IMR-90 (cell line): ENCODE measurements at regions not wholly inside any gene's neighbourhood (a gene's known extent, or its start where the extent isn't known, plus 50 kb on each side); places are given as distances from the start of the nearest gene placed in this dataset.

Experiments
- ATAC-seq: fragments of 200-7000 bp; cut with Tn5 transposase; 2 replicates; pipeline ENCODE4 v1.9.1; 2020; ENCODE audit warnings: low read depth, mild to moderate bottlenecking, moderate library complexity
- BruUV-seq: library from RNA; stranded (reverse); fragments of 400-500 nt; replicated peaks from 2 replicates; lab custom pipeline; 2021; lab: Mats Ljungman, UMichigan
- CTCF ChIA-PET: fragments of 300-600 bp; formaldehyde crosslinking; extraction: SDS; loops from one replicate; lab custom pipeline; 2021; ENCODE audit warnings: antibody characterized with exemption; lab: Yijun Ruan, JAX
- POLR2A ChIA-PET: fragments of 300-600 bp; sonication (Branson Sonifier 250); formaldehyde crosslinking; loops from one replicate; lab custom pipeline; 2022; ENCODE audit warnings: antibody characterized with exemption; ENCODE audit not compliant: unreplicated experiment; lab: Charles Lee
- DNase-seq: peaks from one replicate; pipeline ENCODE4 v3.0.0; 2013
- H2AFZ ChIP-seq: replicated peaks from 2 replicates; pipeline ENCODE3; 2013; ENCODE audit warnings: low read length, mild to moderate bottlenecking; ENCODE audit not compliant: poor library complexity
- H2AK5ac ChIP-seq: 2 replicates; pipeline ENCODE4 v1.6.1; 2013; ENCODE audit warnings: low read depth, low read length, inconsistent platforms
- H2AK9ac ChIP-seq: replicated peaks from 2 replicates; pipeline ENCODE3; 2013; ENCODE audit warnings: mild to moderate bottlenecking, low read depth, low read length, moderate library complexity; ENCODE audit not compliant: poor library complexity
- H2BK120ac ChIP-seq: 2 replicates; pipeline ENCODE4 v1.6.1; 2013; ENCODE audit warnings: low read depth, low read length, inconsistent platforms
- H2BK15ac ChIP-seq: 3 replicates; pipeline ENCODE4 v1.6.1; 2013; ENCODE audit warnings: low read depth, low read length, inconsistent platforms
- H2BK20ac ChIP-seq: 2 replicates; pipeline ENCODE4 v1.6.1; 2013; ENCODE audit warnings: low read depth, mild to moderate bottlenecking, inconsistent platforms, low read length, moderate library complexity
- H2BK5ac ChIP-seq: 2 replicates; pipeline ENCODE4 v1.6.1; 2013; ENCODE audit warnings: mild to moderate bottlenecking, low read depth, low read length, inconsistent platforms; ENCODE audit not compliant: poor library complexity, severe bottlenecking
- H3K14ac ChIP-seq: replicated peaks from 2 replicates; pipeline ENCODE4 v1.6.1; 2013; ENCODE audit warnings: low read depth, low read length, inconsistent platforms
- H3K18ac ChIP-seq: 2 replicates; pipeline ENCODE4 v1.6.1; 2013; ENCODE audit warnings: low read depth, low read length, control low read depth
- H3K23ac ChIP-seq: 2 replicates; pipeline ENCODE4 v1.6.1; 2013; ENCODE audit warnings: low read depth, low read length, inconsistent platforms
- H3K27ac ChIP-seq: 2 replicates; pipeline ENCODE4 v1.5.1; 2013; ENCODE audit warnings: mild to moderate bottlenecking, control low read depth, low read length; ENCODE audit not compliant: insufficient read depth
- H3K27me3 ChIP-seq: 2 replicates; pipeline ENCODE4 v1.6.1; 2013; ENCODE audit warnings: low read length; ENCODE audit not compliant: control insufficient read depth, insufficient read depth
- H3K36me3 ChIP-seq: 2 replicates; pipeline ENCODE4 v1.6.1; 2013; ENCODE audit warnings: low read length, mixed read lengths; ENCODE audit not compliant: control insufficient read depth, insufficient read depth
- H3K4ac ChIP-seq: 2 replicates; pipeline ENCODE4 v1.6.1; 2013; ENCODE audit warnings: low read depth, low read length, inconsistent platforms
- H3K4me1 ChIP-seq: 2 replicates; pipeline ENCODE4 v1.6.1; 2013; ENCODE audit warnings: low read length, mixed read lengths; ENCODE audit not compliant: control insufficient read depth, insufficient read depth
- H3K4me2 ChIP-seq: 2 replicates; pipeline ENCODE4 v1.6.1; 2013; ENCODE audit warnings: low read depth, mild to moderate bottlenecking, control low read depth, low read length, moderate library complexity
- H3K4me3 ChIP-seq: 2 replicates; pipeline ENCODE4 v1.5.1; 2013; ENCODE audit warnings: low read depth, mild to moderate bottlenecking, control low read depth, low read length, moderate library complexity; ENCODE audit not compliant: insufficient read depth
- H3K56ac ChIP-seq: 2 replicates; pipeline ENCODE4 v1.6.1; 2013; ENCODE audit warnings: low read length, inconsistent platforms; ENCODE audit not compliant: insufficient read depth; ENCODE audit errors: extremely low read depth
- H3K79me1 ChIP-seq, 2 experiments: 2 replicates each; pipeline ENCODE4 v1.6.1; 2013; ENCODE audit warnings: low read length in 2 of 2, inconsistent platforms in 1 of 2, low read depth in 1 of 2
- H3K9ac ChIP-seq: 2 replicates; pipeline ENCODE4 v1.6.1; 2013; ENCODE audit warnings: low read depth, low read length, control low read depth
- H3K9me1 ChIP-seq: 2 replicates; pipeline ENCODE4 v1.6.1; 2013; ENCODE audit warnings: low read length, inconsistent platforms; ENCODE audit not compliant: insufficient read depth
- H3K9me3 ChIP-seq: 2 replicates; pipeline ENCODE4 v1.6.1; 2013; ENCODE audit warnings: low read length; ENCODE audit not compliant: control insufficient read depth, insufficient read depth
- H4K20me1 ChIP-seq: 2 replicates; pipeline ENCODE4 v1.6.1; 2013; ENCODE audit warnings: low read length, inconsistent platforms; ENCODE audit not compliant: insufficient read depth
- H4K5ac ChIP-seq: 2 replicates; pipeline ENCODE4 v1.6.1; 2013; ENCODE audit warnings: mild to moderate bottlenecking, low read depth, low read length, control low read depth
- H4K8ac ChIP-seq, 2 experiments: 2 replicates each; pipeline ENCODE4 v1.6.1; 2013; ENCODE audit warnings: low read depth in 2 of 2, low read length in 2 of 2, control low read depth in 1 of 2, inconsistent platforms in 1 of 2
- H4K91ac ChIP-seq: 2 replicates; pipeline ENCODE4 v1.6.1; 2013; ENCODE audit warnings: low read depth, low read length, inconsistent platforms; ENCODE audit not compliant: insufficient read depth
- BHLHE40 ChIP-seq: fragments of 150-350 bp; IDR thresholded peaks from 2 replicates; pipeline ENCODE4 v1.6.1; 2016; ENCODE audit warnings: mild to moderate bottlenecking, low read depth, low read length
- CEBPB ChIP-seq: IDR thresholded peaks from 2 replicates; pipeline ENCODE4 v1.6.1; 2012; ENCODE audit warnings: low read depth, low read length, improper control_type of control experiment
- CHD1 ChIP-seq: IDR thresholded peaks from 2 replicates; pipeline ENCODE4 v1.6.1; 2012; ENCODE audit warnings: low read depth, low read length, improper control_type of control experiment
- CTCF ChIP-seq: conservative IDR thresholded peaks from 2 replicates; pipeline ENCODE4 v1.5.1; 2012; ENCODE audit warnings: mild to moderate bottlenecking, low read depth, low read length, improper control_type of control experiment
- ELK1 ChIP-seq: fragments of 150-350 bp; IDR thresholded peaks from 2 replicates; pipeline ENCODE4 v1.6.1; 2016; ENCODE audit warnings: low read depth, mild to moderate bottlenecking, low read length, moderate library complexity, borderline replicate concordance
- FOS ChIP-seq: fragments of 150-350 bp; IDR thresholded peaks from 2 replicates; pipeline ENCODE4 v1.6.1; 2016; ENCODE audit warnings: low read depth, low read length
- MAFK ChIP-seq: IDR thresholded peaks from 2 replicates; pipeline ENCODE4 v1.6.1; 2012; ENCODE audit warnings: low read depth, low read length, improper control_type of control experiment
- MAZ ChIP-seq: IDR thresholded peaks from 2 replicates; pipeline ENCODE4 v1.6.1; 2012; ENCODE audit warnings: low read depth, mild to moderate bottlenecking, low read length, improper control_type of control experiment, moderate library complexity, borderline replicate concordance
- MXI1 ChIP-seq: IDR thresholded peaks from 2 replicates; pipeline ENCODE4 v1.6.1; 2012; ENCODE audit warnings: low read depth, mild to moderate bottlenecking, low read length, moderate library complexity, borderline replicate concordance
- NFE2L2 ChIP-seq: fragments of 150-350 bp; IDR thresholded peaks from 2 replicates; pipeline ENCODE4 v1.6.1; 2016; ENCODE audit warnings: low read depth, mild to moderate bottlenecking, low read length
- POLR2A ChIP-seq: IDR thresholded peaks from 2 replicates; pipeline ENCODE4 v1.6.1; 2012; ENCODE audit warnings: mild to moderate bottlenecking, low read depth, low read length
- RAD21 ChIP-seq: IDR thresholded peaks from 2 replicates; pipeline ENCODE4 v1.6.1; 2012; ENCODE audit warnings: low read length, improper control_type of control experiment
- RCOR1 ChIP-seq: IDR thresholded peaks from 2 replicates; pipeline ENCODE4 v1.6.1; 2012; ENCODE audit warnings: mild to moderate bottlenecking, low read length, improper control_type of control experiment; ENCODE audit not compliant: insufficient replicate concordance
- RFX5 ChIP-seq: IDR thresholded peaks from 2 replicates; pipeline ENCODE4 v1.8.0; 2012; ENCODE audit warnings: low read depth, mild to moderate bottlenecking, low read length, moderate library complexity
- SMC3 ChIP-seq: fragments of 150-350 bp; IDR thresholded peaks from 2 replicates; pipeline ENCODE4 v1.6.1; 2016; ENCODE audit warnings: low read depth, mild to moderate bottlenecking, antibody characterized with exemption, low read length, moderate library complexity
- USF2 ChIP-seq: fragments of 150-350 bp; IDR thresholded peaks from 2 replicates; pipeline ENCODE4 v1.6.1; 2017; ENCODE audit warnings: mild to moderate bottlenecking, antibody characterized with exemption, low read length, low read depth
- WGBS, 2 experiments: methylation state at CpG; one replicate each; pipeline versions ENCODE4 v1.1.5 to v1.1.7; 2013; ENCODE audit warnings: missing lambda C conversion rate in 2 of 2; ENCODE audit not compliant: insufficient read length in 1 of 2; ENCODE audit errors: extremely low coverage in 2 of 2; 5-methylcytosine and 5-hydroxymethylcytosine counted together
- dilution Hi-C: fragments of 300-500 bp; cut with HindIII; formaldehyde crosslinking; loops from one replicate; pipeline ENCODE4 v1.14.3; 2018; ENCODE audit warnings: low sequenced_read_pairs; ENCODE audit not compliant: unreplicated experiment
- in situ Hi-C: fragments of 300-500 bp; cut with MboI; formaldehyde crosslinking; loops from 3 replicates; pipeline ENCODE4 v1.14.3; 2019; ENCODE audit warnings: low sequenced_read_pairs, inconsistent platforms, mixed read lengths
- intact Hi-C: fragments of 100-400 bp; cut with micrococcal nuclease; formaldehyde crosslinking; loops from 2 replicates; pipeline ENCODE4 v1.10.0; 2022

- ChIA-PET POLR2A (no interaction called here), CTCF (no interaction called here)
- no peak overlapping the region for H3K27ac ChIP-seq
- no peak overlapping the region for H4K91ac ChIP-seq
- no peak overlapping the region for H2AFZ ChIP-seq
- no peak overlapping the region for H4K5ac ChIP-seq
- WGBS, 2 experiments, result no CpG with 5 or more reads among the region's 3 CpGs
- H3K23ac ChIP-seq, result no peak overlapping the region
- no peak overlapping the region for H2BK20ac ChIP-seq
- H3K4me1 ChIP-seq, result peaks cover 4% of the 10 kb centered on the region
- no peak overlapping the region for H3K14ac ChIP-seq
- H3K9me3 ChIP-seq, result no peaks in the 10 kb centered on the region
- H3K4ac ChIP-seq, result no peak overlapping the region
- in situ Hi-C loops, result no loop called here
- H3K56ac ChIP-seq, result no peak overlapping the region
- no peaks in the 10 kb centered on the region for H4K20me1 ChIP-seq
- H3K4me3 ChIP-seq, result no peak overlapping the region
- H2AK5ac ChIP-seq, result no peak overlapping the region
- dilution Hi-C loops, result no loop called here
- 0 out of 2 replicates have a peak, but pooled peaks cover 4% of the 10 kb centered on the region for H3K9me1 ChIP-seq
- no peak overlapping the region for H2BK15ac ChIP-seq
- no peak overlapping the region for H3K18ac ChIP-seq
- no TSS peak for BruUV-seq
- no peak overlapping the region for H2AK9ac ChIP-seq
- no peak overlapping the region for H3K4me2 ChIP-seq
- intact Hi-C loops, result no loop called here
- H3K9ac ChIP-seq, result no peak overlapping the region
- H3K79me1 ChIP-seq, result no peaks in the 10 kb centered on the region
- no peak overlapping the region for H2BK5ac ChIP-seq
- H3K36me3 ChIP-seq, result no peaks in the 10 kb centered on the region
- TF ChIP-seq NFE2L2, result no peak
- no peak for TF ChIP-seq SMC3
- TF ChIP-seq BHLHE40, result no peak
- TF ChIP-seq POLR2A, result no peak
- no peak for TF ChIP-seq USF2
- no peak for TF ChIP-seq MAZ
- TF ChIP-seq RFX5, result no peak
- no peak for TF ChIP-seq MXI1
- TF ChIP-seq RCOR1, result no peak
- no peak for TF ChIP-seq FOS
- no peak for TF ChIP-seq MAFK
- no peak for TF ChIP-seq ELK1
- TF ChIP-seq RAD21, result no peak
- TF ChIP-seq CEBPB, result no peak
- no peak for TF ChIP-seq CTCF
- no peak for TF ChIP-seq CHD1
- DNase-seq, result no peak
- no peak overlapping the region for H4K8ac ChIP-seq
- H3K27me3 ChIP-seq, result peaks cover 5% of the 10 kb centered on the region
- ATAC-seq, result no peak
- no peak overlapping the region for H2BK120ac ChIP-seq
These were observed 361.0 kb downstream of the SETD4 start for GRCh38 chr21:35699361-35699760.
